Activated CD4-positive, alpha-beta T cell treated with anti-CD3 and anti-CD28 coated beads, Interleukin-2, amount 50 U/mL, for 4 hours (primary cell): ENCODE measurements at regions not wholly inside any gene's neighbourhood (a gene's known extent, or its start where the extent isn't known, plus 50 kb on each side); places are given as distances from the start of the nearest gene placed in this dataset.

ENCODE experiments used
- DNase-seq, 2 experiments: peaks; one replicate each; pipeline ENCODE4 v3.0.0-alpha.2; 2020

DNA sequence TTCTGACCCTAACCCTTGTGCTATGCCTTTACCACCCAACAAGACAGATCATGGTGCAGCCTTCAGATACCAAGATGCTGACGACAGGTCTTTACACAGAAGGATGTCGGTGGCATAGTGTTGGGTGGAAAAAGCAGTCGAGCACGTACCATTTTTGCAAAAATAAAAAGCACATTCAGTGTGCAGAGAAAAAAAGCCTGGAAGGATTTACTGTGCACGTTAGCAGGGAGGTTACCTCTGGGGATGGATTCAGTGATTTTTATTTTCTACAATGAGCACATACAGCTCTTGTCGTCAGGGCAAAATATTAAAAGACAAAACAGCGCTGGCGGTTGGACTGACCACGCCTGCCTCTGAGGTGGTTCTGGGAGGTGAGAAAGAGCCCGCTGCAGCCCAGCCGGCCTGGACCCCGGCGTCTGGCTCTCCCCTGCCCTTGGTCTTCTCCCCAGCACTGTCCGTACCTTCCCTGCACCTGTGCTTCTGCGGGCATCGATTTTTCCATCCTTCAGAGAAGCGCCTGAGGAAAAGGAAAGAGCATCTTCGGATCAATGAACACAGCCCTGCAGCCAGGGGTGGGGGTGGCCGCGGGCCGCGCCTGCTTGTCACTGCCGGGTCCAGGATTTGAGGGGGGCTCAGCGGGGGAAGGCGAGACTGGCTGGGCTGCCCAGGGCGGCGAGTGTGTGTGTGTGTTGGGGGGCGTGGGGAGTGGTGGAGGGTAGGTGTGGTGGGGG lies 200.0 kb upstream of the IER5L start:
- DNase-seq = no peak

DNA sequence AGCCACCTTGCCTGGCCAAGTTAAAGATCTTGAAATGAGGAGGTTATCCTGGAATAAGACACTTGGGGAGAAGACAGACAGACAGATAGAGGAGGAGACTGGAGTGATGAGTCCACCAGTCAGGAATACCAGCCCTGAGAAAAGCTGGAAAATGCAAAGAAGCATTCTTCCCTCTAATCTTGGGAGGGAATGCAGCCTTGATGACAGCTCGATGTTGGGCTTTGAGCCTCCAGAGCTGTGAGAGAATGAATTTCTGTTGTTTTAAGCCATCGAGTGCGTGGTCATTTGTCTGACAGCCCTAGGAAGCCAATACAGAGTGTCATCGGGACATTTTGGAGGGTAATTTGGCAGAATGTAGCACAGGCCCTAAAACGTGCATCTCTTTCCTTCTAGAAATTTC lies 199.1 kb upstream of the IER5L start:
- no peak for DNase-seq

DNA sequence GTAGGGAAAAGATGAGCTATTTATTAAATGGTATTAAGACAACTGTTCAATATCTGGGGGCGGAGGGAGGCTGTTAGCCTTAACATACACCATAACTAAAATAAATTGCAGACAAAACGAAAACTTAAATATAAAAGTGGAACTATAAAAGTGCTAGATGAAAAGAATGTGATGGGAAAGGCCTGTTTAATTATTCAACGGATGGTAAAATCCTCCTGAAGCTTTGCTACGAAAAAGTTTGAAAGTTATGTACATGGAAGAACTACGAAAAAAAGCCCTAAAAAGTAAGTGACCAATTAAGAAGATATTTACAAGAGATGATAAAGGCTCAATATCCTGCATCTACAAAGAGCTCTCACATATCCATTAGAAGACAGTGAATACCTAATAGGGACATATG lies 197.8 kb upstream of the IER5L start:
- DNase-seq = no peak

DNA sequence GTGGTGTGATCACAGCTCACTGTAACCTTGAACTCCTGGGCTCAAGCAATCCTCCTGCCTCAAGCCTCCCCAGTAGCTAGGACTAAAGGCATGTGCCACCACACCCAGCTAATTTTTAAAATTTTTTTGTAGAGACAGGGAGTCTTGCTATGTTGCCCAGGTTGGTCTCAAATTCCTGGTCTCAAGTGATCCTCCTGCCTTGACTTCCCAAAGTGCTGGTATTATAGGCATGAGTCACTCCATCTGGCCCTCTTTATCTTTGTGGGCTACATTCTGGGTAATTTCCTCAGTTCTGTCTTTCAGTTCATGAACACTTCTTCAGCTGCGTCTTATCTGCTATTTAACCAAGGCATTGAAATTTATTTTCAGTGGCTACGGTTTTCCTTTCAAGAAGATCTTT lies 196.6 kb upstream of the IER5L start:
- no peak for DNase-seq

DNA sequence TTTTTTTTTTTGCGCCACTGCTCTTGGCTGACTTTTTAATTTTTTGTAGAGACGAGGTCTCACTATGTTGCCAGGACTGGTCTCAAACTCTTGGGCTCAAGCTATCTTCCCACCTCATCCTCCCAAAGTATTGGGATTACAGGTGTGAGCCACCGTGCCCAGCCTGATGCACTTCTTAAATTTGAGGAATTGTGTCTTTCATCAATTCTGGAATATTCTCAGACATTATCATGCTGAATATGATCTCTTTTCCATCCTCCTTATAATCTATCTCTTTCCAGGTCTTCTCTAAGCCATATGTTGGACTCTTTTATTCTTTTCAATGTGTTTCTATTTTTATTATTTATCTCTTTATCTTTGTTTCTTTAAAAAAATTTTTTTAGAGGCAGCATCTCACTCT lies 196.2 kb upstream of the IER5L start:
- DNase-seq = no peak

DNA sequence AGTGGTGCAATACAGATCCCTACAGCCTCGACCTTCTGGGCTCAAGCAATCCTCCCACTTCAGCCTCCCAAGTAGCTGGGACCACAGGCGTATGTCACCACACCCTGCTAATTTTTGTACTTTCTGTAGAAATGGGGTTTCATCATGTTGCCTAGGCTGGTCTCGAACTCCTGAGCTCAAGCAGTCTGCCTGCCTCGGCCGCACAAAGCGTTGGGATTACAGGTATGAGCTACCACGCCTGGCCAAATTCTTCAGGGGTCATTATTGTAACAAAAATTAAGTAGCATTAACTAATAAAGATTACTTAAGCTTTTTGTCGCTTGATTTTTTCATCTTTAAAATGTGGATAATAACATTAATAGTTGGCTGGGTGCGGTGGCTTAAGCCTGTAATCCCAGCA lies 195.3 kb upstream of the IER5L start:
- DNase-seq = no peak

DNA sequence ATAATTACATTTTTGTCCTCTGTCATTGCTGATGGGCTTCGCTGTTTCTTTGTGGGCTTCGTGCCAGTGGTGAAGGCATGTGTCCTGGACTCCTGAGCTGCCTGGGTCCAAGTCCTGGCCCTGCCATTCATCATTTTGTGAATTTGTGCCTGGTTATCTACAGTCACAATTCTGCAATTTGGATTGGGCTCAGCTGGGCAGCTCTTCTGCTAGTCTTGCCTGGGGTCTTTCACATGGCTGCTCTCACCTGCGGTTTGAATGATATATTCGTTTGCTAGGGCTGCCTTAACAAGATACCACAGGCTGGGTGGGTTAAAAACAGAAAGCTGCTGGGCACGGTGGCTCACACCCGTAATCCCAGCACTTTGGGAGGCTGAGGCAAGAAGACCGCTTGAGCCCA lies 192.7 kb upstream of the IER5L start:
- DNase-seq = no peak

DNA sequence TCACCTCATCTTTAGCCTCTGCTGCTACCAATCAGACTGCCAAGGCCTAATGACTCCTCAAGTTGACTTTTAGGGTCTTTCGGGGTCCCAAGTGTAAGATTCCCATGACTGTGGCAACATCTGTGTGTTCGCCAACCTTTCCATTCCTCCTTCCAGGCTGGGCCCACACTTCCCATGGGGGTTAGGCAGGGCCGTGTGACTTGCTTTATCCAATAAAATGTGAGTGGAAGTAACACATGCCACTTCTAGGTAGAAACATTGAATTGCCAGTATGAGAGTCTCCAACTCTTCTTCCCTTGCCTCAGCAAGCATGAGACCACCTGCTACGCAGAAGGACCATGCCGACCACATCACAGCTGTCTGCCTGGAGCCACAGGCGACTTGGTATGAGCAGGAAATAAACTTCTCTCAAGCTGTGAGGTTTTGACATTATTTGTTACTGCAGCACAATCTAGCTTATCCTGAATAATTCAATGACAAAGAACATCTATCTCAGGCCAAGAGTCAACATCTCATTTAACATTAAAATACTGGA lies 190.4 kb upstream of the IER5L start:
- DNase-seq = no peak

DNA sequence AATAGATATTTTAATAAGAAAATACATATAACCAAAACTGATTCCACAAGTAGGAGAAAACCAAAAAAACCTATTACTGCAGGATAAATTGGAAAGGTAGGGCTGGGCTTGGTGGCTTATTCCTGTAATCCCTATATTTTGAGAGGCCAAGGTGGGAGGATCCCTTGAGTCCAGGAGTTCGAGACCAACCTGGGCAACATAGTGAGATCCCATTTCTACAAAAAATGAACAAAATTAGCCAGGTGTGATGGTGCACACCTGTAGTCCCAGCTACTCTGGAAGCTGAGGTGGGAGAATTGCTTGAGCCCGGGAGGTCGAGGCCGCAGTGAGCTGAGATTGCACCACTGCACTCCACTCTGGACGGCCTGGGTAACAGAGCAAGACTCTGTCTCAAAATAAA lies 189.2 kb upstream of the IER5L start:
- no peak for DNase-seq

DNA sequence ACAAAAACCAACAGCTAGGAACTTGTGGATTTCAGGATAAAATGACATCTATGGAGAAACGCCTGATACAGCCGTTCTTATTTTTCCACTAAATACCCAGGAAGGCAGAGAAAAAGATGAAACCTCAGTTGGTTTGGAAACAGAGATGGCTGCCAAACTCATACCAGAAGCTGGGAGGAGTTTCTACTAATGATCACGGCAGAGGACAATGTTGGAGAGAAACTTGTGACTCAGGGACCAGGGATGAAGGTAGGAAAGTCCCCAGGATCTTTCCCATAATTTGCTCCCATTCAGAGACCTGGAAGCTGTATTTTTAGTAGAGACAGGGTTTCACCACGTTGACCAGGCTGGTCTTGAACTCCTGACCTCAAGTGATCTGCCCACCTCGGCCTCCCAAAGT lies 187.1 kb upstream of the IER5L start:
- no peak for DNase-seq

DNA sequence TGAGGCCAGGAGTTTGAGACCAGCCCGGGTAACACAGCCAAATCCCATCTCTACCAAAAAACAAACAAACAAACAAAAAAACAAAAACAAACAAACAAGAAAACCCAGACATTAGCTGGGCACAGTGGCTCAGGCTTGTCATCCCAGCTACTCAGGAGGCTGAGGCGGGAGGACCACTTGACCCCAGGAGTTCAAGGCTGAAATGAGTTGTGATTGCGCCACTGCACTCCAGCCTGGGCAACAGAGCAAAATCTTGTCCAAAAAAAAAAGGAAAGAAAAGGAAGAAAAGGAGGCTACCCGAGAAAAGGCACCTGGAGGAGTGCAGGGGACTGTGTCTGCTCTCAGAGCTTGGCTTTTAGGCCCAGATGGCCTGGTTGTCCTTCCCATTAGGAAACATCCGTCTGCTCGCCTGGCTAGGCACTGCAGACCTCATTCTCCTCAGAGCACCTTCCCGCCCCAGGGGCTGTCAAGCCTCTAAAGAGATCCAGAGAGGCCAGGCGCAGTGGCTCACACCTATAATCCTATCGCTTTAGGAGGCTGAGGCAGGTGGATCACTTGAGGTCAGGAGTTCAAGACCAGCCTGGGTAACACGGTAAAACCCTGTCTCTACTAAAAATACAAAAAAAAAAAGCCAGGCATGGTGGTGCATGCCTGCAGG lies 185.3 kb upstream of the IER5L start:
- DNase-seq = no peak

DNA sequence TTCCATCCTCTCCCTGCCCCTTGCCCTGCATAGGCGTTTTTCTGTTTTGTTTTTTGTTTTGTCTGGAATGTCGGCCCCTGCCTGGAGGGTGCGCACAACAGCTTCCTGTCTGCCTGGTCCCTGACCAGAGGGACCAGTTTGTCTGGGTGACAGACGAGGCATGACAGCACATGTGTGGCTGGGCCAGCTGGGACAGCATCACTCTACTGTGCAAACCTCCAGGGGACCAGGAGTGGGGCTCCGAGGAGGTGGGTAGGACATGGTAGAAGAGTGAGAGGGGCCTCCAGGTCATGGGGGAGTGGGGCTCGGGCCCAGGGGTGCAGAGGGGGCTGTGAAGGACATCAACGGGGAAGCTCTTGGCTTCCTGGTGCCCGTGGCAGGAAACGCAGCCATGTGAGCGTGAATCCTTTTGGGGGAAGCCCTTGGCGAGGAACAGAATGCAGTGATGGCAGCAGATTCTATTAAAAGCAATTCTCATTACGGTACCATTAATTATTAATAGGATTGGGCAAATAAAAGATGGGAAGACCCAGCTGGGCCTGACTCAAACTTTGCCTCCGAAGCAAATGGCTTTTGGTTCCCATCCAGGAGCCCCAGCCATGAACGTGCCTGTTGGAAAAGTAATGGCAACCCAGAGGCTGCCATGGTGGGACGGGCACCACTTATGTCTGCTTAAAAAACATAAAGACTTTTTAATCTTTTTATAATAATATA lies 184.4 kb upstream of the IER5L start:
- DNase-seq = no peak

DNA sequence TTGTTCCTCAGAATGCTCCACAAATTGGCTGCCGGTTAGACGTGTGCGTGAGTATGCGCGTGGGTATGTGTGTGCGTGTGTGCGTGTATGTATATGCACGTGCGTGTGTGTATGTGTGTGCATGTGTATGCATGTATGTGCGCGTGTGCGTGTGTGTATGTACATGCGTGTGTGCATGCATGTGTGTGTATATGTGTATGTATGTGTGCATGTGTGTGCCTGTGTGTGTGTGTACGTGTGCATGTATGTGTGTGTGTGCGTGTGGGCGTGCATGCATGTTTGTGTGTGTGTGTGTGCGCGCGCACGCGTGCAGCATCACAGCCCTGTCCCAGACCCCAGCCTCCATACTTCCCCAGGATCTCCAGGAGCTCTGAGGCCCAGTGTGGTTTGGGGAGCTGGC lies 183.1 kb upstream of the IER5L start:
- DNase-seq = no peak

DNA sequence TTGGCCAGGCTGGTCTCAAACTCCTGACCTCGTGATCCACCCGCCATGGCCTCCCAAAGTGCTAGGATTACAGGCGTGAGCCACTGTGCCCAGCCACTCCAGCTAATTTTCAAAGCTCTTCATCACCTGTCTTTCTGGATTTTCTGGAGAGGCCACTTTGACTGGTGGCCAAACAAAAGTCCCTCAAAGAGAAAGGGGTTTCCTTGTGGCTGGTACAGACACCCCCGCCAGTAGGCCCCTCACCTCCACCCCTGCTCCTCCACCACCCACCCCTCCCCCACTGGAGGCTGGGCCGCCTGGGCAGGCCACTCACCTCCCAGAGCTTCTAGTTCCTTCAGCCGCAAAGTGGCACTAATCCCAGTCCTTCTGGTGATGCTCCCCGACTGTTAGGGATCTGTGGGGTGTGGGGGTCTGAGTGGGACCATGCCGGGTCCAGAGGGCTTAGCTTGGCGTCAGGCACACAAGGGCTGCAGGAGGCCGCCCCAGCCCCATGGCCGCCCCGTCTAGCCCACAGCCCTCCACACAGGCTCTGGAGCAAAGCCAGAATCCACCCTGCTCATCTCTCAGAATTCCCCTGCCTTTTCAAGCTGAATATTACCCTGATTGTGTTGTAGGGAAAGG lies 182.0 kb upstream of the IER5L start:
- no peak for DNase-seq

DNA sequence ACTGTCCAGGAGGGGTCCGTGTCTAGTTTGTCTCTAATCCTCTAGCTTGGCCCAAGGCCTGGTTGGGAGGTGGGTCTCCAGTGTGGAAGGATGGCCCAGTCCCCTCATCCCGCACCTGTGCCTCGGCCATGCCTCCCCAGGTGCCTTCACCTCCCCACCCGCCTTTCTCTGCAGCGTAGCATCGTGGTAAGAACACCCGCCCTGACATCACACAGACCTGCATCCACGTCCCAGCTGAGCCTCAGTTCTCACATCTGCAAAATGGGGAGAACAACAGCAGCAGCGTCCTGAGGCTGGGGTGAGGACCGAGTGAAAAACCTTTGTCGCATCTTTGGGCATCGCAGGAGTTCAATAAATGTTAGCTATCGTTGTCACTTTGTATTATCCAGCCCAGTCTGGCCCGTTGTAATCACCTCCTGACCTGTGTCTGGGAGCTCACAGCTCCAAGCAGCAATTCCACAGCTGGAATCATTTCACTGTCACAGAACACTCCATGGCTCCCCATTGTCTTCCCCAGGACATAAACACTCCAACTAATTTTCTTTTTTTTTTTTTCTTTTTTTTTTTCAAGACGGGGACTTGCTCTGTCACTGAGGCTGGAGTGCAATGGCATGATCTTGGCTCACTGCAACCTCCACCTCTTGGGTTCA lies 181.2 kb upstream of the IER5L start:
- DNase-seq = no peak

DNA sequence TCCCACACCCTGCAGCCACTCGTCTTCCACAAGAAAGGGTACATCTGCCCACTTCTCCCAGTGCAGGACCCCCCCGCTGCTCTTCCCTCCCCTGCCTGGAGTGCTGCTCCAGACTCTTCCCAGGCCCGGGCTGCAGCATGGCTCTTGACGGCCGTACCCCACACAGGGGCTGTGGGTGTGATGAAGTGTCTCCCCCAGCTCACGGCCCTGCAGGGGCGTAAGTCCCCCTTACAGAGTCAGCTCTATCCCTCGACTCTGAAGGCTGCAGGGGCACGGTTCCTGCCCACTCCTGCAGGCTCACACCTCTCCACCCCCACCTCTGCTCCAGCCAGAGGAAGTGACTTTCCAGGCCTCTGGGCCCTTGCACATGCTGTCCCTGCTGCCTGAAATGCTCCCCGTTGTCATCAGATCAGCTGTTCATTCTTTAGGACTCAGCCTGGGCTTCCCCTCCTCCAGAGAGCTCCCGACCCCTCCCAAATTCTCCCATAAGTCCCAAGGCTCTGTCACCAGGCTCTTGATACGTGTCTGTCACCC lies 180.6 kb upstream of the IER5L start:
- DNase-seq = no peak

DNA sequence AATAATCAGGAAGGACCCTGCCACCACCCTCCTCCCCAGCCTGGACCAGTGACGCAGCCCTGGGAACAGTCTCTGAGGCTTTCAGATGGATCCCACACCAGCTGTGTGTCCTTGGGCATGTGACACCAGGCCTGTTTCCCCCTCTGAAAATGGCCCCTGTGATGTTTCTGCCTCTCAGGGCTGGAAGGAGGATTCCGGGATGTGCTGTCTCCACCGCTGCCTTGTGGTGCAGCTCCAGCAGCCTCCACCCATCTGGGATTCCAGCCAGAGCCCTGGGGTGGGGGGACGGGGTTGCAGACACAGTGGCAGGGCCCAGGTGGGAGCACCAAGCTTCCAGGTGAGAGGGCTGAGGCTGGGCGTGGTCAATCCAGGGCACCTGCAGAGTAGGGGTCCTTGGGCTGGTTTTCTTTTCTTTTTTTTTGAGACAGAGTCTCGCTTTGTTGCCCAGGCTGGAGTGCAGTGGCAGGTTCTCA lies 179.7 kb upstream of the IER5L start:
- DNase-seq = no peak

DNA sequence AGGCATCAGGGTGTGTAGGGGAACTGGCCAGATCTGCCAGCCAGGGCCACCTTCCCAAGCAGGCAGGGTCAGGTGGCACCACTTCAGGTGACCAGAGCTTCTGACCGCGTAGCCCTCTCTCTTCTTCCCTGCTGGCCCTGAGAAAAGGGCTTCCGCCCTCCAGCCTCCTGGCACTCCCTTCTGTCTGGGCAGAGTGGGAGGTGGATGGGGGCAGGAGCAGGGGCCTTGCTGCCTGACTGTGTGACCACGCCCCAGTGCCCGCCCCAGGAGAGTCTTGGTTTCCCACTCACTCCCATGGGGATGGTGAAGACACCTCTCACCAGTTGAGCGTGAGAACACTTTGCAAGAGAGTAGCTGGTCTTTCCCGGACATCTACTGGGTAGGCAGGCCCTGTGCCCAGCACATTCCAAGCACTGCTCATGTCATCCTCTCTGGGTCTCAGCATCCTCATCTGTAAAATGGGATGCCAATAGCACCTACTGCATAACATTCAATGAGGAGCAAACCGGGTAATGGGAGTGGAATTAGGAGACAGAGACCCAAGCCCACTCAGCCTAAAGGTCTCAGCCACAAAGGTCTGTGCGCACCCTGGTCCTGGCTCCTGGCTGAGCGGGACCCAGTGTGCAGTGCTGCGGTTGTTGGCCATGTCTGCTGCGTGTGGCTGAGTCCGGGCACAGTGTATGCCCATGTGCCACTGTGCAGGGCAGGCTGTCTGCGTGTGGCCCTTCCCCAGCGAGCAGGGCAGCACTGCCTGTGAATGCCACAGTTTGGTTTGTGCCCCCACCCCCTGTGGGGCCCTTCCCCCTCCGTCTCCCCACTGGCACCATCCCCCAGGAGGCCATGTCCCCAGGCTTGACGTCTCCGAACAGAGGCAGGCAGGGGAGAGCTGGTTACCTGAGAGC lies 179.1 kb upstream of the IER5L start:
- no peak for DNase-seq

DNA sequence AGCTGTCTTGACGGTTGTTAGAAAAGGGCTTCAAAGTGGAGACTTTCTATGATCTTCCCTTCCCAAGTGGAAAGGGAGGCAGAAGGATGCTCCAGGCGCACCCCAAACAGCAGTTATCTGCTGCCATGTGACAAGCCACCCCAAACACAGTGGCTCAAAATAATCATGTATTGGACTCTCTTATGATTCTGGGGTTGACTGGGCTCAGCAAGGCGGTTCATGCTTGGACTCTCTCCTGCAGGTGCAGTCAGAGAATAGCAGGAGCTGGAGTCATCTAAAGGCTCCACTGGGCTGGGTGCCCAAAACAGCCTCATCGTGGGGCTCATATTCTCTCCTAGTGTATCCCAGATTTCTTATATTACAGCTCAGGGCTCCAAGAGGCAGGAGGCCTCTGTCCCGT lies 177.6 kb upstream of the IER5L start:
- no peak for DNase-seq

DNA sequence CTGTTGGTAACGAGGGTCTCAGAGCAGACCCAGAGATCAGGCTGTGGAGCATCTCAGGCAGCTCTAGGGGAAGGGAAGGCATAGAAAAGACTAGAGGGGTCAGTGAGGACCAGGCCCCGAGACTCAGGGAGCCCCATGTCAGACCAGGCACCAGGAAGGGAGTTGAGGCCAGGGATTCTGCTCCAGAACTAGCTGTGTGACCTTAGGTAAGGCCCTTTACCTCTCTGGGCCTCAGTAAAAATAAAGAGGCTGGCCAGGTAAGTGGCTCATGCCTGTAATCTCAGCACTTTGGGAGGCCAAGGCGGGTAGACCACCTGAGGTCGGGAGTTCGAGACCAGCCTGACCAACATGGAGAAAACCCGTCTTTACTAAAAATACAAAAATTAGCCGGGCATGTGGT lies 176.4 kb upstream of the IER5L start:
- no peak for DNase-seq

DNA sequence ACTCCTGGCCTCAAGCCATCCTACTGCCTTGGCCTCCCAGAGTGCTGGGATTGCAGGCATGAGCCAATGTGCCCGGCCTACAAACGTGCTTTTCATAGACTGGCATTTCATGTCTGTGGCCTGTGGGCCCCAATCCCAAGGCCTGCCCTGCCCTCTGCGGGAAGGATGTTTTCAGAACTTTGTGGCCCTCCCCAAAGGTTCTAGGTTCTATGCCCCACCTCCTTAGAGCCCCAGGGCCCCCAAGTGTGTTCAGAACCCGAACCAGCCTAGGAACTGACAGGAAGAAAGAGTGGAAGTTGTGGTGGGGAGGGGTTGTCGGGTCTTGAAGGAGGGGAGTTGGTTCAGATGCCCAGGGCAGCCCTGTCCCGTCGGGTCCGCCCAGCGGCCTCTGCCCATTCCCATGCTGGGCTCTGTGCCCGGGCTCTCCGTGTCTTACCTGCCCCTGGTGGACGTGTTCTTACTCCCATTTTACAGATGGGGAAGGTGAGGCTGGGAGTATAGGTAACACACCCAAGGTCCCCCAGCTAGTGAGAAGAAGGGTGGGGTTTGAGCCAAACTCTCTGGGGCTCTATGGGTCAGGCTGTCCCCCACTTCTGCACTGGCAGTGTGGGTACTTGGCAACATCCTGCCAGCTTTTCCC lies 175.8 kb upstream of the IER5L start:
- DNase-seq = no peak
